Right renal pelvis (tissue), 4 donors: ENCODE measurements at regions not wholly inside any gene's neighbourhood (a gene's known extent, or its start where the extent isn't known, plus 50 kb on each side); places are given as distances from the start of the nearest gene placed in this dataset.
"Not testable (repeated sequence)": the region's sequence is repeated elsewhere in the genome, so short reads cannot be mapped to it uniquely, and the experiment has no call there.

Experiments used
- DNase-seq, 4 donors: peaks; one replicate each; pipeline ENCODE4 v3.0.0-alpha.2; 2013; ENCODE audit warnings: low read depth in 4 of 4, low spot score in 3 of 4, missing footprints in 1 of 4

DNA sequence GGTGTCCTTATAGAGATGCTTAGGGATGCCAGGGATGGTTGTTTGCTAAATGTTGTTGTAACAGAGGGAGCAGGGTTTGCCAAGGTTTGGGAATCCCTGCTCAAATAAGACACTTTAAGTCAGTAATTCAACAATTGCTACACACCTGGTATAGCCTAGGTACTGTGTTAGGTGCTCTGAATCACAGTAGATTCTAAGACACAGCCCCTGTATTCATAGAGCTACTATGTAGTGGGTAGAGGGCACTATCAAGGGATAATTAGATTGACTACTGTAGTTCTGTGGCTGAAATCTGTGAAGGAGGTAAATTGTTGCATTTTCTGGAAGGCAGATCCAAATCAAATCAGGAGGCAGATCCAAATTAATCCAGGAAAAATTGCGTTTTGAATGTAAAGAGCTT, 149.2 kb downstream of the C12orf75 start:
- no peak for DNase-seq

DNA sequence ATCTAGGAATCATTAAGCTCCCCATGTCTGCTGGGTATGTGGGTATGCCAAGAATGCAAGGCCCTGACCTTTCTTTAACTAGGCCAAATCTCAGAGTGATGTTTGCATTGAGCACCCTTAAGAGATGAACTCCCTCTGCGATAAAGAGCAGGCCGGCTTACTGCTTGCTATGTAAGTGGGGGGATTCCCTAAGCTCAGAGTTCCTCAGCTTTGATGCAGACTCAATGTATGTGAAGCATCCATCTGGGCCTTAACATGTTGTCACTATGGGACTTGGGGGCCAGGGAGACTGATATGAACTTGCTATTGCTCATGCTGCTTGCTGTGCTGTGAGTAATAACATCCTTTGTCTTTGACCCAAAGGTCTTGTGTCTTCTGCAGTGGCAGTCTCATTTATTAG, 149.7 kb downstream of the C12orf75 start:
- DNase-seq = no peak

DNA sequence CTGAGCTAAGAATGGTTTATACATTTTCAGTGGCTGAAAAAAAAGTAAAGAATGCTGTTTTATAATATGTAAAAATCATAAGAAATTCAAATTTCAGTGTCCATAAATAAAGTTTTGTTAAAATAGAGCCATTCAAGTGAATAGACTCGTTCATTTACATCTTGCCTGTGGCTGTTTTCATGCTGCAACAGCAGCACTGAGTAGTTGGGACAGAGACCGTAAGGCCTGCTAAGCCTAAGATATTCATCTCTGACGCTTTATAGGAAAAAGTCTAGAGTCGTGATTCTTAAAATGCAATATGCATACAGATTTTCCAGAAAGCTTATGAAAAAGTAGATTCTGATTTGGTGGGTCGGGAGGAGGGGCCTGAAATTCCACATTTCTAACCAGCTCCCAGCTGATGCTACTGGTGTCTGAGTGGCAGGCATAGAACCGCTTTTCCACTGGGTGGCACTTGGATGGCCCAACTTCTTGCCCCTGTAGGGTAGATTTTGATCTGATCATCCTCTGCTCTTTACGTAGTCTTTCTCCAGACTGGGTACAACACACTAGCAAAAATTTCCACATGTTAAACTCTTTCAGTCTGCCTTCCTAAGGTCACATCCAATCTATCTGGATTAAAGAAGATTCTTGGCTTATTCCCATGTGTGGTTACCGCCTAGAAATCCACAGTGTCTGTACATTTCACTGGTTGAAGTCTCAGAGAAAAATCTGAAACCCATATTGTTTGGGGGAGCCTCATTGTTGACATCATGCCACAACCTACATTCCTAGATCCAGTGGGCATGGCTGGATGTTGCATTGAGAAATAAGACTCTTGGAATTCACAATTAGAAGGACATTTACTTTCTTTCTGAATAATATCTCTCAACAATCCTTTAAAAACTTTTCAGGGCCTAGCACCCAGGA, 151.2 kb downstream of the C12orf75 start:
- no peak for DNase-seq

DNA sequence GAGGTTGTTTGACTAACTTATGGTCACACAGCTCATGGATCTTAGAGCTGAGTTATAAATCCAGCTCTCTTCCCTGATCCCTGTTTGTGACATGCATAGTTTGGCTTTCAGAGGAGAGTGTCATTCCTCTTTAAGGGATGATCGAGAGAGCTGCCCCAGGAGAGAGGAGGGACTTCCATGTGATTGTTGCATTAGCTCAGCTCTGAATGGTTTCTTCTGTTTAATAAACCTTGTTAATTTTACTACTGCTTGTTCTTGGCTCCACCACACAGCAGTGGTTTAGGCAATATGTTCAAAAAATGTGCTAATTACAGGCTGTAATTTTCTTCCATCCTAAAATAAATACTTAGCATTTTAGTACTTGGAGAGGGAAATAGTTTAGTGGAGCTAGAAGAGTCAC, 152.5 kb downstream of the C12orf75 start:
- no peak for DNase-seq

DNA sequence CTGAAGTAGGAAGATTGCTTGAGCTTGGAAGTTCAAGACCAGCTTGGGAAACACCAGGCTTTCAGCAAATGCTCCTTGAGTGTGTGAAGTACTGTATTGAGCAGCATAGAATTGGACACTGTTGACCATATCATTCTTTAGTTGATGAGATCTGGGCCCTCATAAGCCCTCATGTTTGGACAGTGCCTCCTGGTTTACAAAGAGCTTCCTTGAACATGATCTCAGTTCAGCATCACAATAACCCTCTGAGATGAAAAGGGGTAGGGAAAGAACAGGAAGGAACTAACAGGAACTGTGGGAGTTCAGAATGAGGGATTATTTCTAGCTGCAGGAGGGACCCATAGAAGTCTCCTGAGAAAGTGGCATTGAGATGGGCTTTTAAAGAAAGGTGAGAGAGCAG, 153.2 kb downstream of the C12orf75 start:
- no peak for DNase-seq

DNA sequence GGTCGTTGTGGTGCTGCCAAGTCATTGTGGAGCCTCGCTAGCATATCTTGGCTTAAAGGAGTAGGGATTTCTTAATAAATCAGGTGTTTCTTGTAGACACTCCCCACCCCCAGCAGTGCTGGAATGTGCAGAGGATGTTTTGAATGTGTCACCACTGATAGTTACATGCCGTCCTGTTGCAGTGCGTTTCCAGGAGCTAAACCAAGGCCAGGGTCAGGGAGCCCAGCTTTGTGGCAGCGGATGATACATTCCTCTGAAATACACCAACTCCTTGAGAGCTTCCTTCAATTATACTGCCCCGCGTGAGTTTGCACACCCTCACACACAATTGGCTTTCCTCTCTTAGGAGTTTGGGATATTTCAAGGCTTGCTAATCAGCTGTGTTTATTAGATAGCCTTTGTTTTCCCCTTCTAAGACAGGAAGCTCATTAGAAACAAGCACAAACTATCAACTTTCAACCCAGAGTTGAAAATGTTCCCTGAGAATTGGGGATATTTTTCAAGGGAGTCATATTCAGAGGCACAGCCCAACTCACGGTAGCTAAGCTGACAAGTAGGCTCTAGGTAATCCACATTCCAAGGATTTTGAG, 154.9 kb downstream of the C12orf75 start:
- DNase-seq = no peak

DNA sequence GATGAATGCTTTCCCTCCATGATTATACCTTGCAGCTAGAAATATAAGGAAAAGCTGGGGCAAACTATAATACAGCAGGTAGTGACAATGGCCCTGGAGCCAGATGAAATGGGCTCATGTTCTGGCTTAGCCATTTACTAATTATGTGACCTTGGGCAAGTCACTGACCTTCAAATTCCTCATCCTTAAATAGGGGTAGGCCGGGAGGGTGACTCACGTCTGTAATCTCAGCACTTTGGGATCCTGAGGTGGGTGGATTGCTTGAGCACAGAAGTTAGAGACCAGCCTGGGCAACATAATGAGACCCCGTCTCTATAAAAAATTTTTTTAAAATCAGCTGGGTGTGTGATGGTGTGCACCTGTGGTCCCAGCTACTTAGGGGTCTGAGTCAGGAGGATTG, 155.4 kb downstream of the C12orf75 start:
- DNase-seq = no peak

DNA sequence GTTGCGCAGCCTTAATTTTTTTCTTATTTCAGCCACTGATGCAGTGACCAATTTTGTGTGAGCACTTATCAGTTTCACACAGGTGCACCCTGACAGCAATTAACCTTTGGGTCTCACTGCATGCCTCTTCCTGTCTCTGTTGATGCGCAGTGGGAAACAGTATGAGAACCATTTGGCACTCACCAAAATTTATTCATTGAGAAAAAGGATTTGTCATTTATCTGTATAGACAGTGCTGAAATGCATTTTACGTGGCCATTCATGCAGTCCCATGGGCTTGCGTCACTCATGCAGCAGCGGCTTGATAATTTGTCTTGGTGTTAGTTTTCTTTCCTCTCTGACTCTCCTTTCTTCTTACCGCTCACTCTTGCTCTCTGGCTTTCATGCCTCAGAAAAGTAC, 157.5 kb downstream of the C12orf75 start:
- no peak for DNase-seq

DNA sequence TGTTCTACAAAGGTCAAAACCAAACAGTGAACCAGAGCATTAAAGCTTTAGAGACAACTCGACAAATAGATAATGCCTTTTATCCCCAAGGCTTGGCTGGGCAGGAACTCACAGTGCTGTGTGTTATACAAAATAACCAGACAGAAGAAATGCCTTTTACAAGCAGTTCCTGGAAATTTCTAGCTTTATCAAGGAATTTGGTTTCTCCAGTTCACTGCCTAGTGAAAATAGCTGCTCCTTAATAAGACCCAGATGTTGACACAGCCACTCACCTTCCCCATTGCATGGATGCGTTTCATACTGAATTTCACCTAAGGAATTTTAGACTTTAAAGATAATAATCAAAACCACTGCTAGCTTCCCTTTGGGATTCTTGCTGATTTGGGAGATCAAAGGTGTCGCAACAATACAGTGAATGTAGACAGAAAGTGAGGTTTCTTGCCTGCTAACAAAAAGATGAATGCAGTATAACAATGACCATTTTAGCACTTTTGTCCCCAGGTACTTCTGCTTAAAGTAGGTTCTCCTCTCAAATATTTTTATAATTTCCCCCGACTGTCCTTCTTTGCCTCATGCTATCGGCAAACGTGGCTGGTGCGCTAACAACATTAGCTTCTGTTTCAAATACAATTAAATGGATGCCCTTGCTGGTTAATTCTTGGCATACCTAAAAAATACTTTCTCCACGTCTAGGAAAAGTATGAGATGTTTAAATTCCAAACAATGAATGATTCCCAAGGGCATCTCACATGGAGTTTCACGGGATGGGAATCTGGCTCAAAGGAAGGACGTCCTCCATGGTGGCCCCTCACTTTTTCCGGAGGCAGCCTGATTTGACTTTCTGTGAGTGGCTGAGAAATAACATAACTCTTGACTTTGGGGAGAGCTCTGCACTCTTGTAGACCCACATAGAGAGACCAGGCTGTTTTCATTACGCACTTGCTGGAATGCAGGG, 162.4 kb downstream of the C12orf75 start:
- DNase-seq = no peak

DNA sequence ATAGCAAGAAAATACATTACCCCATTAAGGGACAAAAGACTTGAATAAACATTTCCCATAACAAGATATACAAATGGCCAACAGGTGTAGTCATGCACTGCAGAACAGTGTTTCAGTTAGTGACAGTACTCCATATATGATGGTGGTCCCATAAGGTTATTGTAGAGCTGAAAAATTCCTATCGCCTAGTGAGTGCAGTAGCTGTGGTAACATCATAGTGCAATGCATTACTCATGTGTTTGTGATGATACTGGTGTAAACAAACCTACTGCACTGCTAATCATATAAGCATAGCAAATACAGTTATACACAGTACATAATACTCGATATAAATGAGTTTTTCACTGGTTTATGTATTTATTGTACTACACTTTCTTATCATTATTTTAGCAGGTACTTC, 168.7 kb downstream of the C12orf75 start:
- no peak for DNase-seq

DNA sequence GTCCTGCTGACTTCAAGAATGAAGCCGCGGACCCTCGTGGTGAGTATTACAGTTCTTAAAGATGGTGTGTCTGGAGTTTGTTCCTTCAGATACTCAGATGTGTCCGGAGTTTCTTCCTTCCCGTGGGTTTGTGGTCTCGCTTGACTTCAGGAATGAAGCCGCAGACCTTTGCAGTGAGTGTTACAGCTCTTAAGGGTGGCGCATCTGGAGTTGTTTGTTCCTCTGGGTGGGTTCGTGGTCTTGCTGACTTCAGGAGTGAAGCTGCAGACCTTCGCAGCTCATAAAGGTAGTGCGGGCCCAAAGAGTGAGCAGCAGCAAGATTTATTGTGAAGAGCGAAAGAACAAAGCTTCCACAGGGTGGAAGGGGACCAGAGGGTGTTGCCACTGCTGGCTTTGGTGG, 170.2 kb downstream of the C12orf75 start:
- DNase-seq = not testable (repeated sequence)

DNA sequence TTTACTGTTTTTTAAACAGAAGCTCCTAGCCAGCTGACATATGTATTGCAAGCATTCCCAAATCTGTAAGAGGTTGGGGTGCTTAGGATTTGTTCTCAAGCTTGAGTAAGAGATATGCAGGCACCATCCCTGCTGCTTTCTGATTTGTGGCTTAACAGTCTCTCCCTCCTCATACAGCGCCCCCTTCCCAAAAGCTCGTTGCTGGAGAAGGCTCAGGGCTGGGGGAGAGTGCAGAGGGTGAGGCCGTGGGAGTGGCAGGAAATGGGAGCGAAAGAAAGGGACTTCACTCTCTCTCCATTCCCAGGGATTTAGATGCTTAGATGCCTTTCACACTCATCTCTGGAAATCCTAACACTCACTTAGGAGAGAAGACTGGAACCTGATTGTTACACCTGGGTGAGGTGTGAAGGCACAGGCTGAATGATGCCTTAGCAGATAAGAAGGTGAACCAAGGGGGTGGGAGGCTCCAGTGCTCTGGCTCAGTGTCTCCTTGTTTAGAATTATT, 172.0 kb downstream of the C12orf75 start:
- DNase-seq = no peak

DNA sequence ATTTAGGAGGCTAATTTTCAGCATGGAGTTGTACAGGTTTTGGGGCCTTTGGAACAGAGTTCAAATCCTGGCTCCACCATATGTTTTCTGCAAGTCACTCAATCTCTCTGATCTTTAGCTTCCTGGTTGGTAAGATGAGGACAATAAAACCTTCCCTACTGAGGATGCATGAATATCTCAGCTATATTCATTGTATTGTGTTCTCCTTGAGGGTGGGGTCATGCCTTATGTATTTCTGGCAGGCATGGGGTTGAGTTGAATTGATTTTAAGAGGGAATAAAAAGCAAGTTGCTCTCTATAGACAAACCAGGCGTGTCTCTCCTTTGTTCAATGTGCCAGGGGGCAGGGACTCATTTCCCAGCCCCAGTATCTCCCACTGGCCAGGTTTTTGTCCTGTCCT, 173.1 kb downstream of the C12orf75 start:
- DNase-seq = no peak

DNA sequence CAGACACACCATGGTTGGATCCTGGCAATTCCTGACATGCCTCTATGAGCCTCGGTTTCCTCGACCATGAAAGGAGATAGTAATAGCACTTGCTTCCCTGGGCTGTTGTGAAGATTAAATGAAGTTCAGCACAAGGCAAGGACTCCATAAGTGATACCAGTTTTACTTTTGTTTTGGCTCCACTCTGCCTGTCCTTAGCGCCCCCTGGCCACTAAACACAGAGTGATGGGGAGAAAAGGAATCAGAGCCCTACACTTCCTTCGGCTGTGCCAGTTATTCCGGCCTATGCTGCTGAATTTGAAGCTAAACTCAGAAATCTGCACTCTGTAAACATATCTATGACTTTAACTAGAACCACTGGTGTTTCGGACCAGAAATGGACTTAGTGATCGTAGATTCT, 173.8 kb downstream of the C12orf75 start:
- DNase-seq = no peak

DNA sequence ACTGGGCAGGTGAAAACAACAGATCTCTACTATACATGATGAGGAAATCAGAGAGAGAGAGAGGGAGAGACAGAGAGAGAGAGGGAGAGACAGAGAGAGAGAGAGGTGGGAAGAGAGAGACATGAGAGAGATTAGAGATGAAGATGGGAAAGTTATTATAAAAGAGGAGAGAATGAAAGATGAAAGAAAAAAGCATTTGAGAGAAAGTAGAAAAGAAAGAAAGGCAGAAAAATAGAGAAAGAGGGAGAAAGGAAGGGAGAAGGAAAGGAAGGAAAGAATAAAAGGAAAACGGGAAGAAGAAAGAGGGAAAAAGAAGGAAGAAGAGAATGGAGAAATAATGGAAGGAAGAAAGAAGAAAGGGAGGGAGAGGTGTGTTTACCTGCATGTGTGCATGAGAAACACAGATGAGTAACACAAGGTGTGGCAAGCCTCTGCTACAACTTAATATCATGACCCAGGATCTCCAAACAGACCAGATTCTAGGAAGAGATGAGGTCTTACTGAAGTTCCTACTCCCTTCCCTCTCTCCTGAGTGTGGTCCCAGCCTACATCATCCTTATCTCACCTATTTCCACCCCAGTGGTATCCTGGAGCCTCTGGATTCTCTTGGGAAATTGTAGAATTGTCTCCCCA, 176.3 kb downstream of the C12orf75 start:
- DNase-seq = no peak

DNA sequence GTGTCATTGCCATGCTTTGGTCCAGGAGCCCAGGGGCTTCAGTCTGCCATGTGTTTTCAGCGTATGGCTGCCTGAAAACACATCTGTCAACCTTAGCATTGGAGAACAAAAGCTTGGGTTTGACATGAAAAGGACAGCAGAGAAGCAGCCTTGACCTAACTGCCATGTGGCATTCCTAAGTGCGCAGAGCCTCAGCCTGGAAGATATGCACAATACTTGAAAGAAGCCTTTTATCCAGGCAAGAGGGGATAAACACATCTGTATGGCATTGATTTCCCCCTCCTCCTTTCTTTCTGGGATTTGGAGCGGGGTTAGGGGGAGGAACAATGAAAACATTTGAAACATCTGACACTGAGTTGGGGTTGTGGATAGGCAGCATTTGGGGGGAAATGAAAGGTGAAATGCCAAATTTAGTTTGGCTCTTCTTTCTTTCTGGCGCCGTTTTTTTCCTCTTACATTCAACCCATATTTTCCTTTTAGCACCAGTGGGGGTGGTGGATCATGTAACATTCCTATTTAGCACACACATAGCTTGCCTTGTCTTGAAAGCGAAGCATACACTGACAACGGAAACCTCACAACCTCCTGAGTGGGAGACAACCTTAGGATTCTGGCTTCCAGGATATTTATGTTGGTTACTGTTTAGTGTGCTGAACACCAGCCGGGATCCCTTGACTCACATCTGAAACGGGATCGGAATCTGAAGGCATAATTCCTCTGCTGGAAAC, 177.0 kb downstream of the C12orf75 start:
- DNase-seq = no peak

DNA sequence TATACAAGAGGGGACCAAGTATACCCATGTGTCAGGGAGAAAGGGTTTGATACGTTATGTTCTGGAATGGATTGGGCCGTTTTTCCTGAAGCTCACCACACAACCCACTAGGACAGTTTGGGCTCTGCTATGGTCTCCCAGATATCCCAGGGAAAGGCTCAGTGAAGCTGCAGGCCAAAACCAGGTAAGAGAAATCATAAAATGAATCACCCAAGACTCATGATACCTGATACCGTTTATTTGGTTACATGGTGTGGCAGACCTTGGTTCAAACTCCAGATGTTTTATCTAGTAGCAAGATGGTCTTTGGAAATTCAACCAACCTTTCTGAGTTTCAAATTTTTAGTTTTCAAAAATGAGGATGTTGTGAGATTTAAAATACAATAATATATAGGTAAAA, 177.6 kb downstream of the C12orf75 start:
- DNase-seq = no peak

DNA sequence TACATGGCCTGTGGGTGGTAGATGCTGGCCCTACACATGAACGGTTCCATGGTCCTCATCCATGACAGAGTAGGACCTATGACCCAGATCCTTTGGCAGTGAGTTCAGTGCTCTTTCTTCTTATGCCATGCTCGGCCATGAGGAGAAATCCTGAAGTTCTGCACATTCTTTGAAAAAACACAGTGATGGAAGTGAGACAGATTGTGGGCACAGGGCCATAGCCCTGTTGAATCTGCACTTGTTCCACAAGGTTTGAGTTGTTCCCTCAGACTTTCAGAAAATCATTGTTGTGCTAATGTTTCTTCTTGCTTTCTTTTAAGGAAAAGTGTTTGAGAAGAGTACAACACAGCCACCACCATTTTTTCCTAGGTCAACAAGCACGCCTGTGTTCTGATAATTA, 180.0 kb downstream of the C12orf75 start:
- no peak for DNase-seq

DNA sequence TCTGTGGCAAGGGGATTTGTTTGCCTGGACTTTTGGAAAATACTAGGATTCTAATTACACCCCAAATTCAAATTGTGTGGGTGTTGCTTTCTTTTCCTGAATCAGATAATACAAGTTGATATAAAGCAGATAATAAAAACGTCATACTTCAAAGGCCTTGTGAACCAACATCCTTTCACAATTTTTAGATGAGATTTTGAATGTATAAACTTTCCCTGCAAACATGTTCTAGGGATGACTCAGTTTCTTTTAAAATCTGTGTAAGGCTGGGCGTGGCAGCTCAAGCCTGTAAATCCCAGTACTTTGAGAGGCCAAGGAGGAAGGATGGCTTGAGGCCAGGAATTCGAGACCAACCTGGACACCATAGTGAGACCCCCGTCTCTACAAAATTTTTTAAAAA, 182.4 kb downstream of the C12orf75 start:
- not testable (repeated sequence) for DNase-seq
